Ammon's horn (tissue), 1 donor: ENCODE measurements at regions not wholly inside any gene's neighbourhood (a gene's known extent, or its start where the extent isn't known, plus 50 kb on each side); places are given as distances from the start of the nearest gene placed in this dataset.

ENCODE experiments used
- DNase-seq: peaks from one replicate; pipeline ENCODE4 v3.0.0-alpha.2; 2016; ENCODE audit warnings: low spot score

DNA sequence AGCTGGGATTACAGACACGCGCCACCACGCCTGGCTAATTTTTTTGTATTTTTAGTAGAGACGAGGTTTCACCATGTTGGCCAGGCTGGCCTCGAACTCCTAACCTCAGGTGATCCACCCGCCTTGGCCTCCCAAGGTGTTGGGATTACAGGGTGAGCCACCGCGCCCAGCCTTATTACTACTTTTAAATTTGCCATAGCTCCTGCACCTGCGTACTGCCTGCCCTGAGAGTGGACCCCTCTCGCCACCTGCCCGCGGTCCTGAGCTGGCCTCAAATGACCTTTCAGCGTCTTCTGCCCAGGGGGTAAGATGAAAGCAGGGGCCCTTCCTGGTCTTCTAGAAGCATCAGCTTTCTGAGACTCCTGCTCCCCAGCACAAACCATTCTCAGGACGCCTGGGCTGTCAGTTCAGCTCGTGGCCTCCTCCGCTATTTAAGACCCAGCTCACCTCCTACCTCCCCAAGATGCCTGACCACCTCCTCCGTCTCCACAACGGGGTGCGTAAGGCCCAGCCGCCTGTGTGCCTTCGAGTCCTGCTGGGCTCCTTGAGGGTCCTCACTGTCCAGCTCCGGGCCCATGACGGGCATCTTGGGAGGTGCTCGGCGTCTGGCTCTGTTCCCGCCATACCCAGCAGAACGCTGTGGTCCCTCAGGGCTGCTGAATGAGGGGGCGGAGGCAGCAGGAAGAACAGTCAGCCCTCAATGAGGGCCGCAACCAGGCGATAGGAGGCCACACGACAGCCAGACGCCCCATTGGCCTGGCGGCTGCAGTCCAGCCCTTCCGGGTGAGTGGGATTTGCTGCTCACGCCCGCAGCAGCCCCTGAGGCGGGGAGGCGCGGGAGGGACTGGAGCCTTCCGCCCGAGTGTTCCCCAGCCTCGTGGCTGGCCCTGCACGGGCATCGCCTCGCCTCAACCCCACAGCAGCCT lies 266.6 kb downstream of the TFCP2L1 start:
- DNase-seq = no peak

DNA sequence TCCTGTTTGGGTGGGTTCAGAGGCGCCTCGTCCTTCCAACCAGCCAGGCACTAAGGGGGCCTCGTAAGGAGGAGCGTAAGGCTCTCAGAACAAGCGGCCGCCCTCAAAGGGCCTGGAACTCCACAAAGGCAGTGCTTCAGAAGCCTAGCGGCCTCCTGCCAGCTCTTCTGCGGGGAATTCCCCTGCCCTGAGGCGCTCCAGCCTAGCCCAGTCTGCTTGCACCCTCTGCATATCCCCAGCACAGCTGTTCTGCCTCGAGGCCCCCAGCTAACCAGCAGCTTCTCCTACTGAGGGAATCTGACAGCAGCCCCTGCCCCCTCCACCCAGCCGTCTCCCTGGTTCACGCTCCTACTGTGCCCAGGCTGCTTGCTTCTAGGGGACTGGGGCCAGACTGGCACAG lies 265.9 kb downstream of the TFCP2L1 start:
- DNase-seq = no peak

DNA sequence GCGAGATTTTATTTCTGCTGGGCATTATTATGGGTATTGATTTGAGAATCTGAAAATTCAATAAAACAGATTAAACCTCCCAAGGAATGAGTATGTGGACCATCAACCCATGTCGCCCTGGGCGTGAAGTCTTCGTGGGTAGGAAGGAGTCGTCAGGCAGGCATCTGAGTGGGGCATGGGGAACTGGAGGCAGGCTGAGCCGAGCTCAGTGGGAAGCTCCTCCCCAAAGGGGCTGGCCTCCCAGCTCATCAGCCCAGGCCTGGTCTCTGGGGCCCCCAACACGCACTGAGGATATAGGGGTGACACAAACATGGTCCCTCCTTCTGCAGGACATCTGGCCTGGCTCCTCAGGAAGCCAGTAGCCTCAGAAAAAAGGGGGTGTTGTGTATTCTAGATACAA lies 265.2 kb downstream of the TFCP2L1 start:
- DNase-seq = no peak

DNA sequence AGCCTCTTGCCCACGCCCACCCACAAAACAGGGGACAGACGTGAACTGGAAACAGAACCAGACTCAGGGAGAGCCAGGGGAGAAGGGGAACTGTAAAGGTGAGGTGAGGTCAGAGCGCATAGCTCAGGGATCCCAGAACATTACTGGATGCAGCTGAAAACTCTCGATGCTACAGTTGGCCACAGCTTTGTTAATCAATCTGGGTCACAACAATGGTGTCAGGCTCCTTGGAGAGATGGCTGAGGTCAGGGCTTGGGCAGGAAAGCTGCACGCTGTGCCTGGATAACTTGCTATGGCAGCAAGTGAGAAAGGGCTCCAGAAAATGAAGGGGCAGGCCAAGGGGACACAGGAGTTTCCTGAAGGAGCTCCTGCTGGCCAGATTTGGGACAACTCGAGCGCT lies 263.3 kb downstream of the TFCP2L1 start:
- DNase-seq = no peak

DNA sequence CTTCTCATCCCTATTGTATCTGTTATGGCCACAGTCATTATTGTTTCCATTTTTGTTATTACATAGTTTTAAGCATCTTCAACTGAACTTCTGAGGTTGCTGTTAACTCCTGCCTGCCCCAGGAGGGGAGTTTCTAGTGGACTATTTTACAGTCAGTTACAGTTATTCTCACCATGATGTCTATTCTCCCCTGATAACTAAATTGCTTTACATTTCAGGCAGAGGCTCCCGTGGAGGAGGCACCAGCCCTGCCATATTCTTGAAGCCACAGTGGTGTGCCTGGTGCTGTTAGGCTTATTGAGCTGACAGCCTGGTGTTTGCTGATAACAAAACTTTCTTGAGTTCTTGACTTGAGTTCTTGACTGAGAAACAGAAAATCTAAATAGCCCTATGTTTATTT lies 256.4 kb downstream of the TFCP2L1 start:
- DNase-seq = no peak

DNA sequence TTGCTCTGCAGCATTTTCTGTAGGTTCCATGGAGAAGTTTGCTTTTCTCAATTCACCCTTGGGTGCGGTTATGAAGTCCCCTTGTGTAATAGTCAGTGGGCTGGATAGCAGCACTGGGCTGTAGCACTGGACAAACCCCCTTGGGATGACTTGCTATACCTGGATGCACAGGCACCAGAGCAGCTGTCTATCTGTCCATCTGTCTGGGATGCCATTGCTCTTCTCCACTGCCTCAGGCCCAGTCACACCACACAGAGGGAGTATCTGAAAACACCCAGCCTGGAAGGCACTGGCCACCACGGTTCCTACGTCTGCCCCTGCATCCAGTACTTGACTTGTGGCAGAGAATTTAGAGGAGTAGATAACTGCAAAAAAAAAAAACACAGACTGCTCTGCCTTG lies 254.5 kb downstream of the TFCP2L1 start:
- no peak for DNase-seq

DNA sequence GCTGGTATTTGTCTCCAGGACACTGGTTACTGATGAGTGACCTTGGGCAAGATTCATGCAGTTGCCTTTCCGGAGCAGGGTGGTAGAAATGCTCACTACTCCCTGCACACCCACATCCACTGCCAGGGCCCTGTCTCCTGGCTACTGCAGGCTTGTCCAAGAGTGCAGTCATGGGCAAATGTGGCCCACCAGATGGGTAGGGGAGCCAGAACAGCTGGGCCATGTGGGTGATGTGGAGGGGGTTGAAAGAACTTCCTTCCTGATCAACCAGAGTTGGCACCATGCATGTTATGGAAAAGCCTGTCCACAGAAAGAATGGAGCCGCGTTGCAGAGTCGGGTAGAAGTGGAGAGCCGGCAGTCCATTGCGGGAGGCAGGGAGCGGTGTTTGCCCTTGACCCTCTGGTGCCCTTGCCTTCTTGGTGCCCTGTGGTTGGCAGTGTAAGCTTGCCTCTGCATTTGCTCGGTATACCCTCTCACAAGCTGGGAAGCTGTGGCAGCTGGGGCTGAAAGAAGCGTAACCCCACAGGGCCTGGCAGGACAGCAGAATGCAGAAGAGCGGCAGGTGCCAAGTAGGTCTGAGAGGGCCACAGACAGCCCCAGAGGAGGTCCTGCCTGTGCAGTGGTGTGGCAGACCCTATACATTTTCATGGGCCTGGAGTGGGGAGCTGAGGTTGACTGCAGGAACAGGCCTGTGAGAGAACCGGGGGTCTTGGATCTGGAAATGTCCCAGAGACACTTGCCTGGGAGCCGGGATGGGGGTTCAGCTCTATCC lies 253.2 kb downstream of the TFCP2L1 start:
- DNase-seq = no peak

DNA sequence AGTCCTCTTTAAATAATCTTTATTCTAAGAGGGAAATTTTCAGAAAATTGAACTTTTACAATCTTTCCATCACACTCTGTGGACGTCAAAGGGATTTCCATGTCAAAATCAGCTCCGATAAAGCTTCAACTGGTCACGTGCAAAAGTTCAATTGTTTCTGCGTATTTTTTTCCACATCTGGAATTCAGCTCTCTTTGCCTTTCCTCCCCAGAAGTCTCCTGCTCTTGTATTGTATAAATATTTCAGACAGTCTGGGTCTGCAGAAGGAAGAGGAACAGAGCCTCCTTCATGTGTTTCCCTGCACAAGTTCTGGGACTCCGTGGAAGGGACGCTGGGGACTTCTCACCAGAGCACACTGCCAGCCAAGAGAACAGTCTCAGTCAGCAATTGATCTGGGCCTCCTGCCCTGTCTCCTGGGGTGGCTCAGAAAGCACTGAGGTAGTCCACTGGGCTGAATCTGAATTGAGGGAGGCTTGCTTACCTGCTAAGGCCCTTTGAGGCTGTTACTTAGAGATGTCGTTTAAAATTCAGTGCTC lies 251.5 kb downstream of the TFCP2L1 start:
- DNase-seq = no peak

DNA sequence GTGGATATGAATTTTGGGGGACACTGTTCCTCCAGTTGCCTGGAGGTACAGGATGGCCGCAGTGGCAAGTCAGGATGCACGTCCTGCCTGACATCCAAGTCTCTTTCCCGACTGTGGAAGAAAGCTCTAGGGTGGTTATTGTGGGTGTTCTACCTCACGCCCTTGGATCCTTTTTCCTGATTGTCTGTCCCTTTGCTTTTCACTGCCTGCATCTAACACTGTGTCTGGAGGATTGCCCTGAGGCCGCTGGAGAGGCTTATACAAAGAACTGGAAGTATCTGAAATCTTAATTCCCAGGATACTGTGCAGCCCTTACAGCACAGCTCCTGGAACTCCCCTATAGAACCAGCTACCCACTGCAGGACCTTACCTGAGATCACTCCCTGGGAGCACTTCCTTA lies 250.5 kb downstream of the TFCP2L1 start:
- no peak for DNase-seq

DNA sequence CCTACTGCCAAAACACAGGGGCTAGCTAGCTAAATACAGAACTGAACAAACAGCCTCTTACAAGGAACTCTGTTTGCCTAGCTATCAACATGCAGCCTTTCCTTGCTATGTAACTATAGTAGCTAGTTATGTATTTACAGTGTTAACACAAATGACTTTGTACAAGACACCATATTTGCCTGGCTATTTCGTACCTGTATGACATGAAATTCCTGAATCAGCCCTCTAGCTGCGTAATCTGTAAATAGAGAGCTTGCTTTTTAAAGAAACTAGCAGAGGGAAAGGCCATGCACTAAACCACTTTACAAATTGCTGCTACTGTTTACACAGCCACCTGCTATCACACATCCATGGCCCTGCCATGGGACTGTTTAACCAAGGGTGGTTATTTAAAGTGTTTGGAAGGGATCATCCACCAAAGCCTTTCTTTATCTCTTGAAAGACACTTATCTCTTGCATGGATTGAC lies 248.7 kb downstream of the TFCP2L1 start:
- DNase-seq = no peak

DNA sequence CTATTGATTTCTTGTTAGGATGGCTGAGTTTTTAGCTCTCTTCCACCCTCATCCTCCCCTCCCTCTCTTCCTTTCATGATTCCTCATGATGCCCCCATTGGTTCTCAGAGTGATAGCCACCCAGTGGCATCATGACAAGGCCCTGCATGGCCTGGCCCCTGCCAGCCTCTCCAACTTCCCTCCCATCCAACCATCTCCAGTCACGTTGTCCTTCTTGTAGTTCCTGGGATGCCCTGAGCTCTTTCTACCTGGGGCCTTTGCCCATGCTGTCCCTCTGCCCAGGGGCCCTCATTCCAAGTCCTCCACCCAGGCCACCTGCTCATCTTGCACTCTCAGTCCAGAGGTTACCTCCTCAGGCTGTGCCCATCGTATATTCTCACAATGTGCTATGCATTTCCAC lies 247.5 kb downstream of the TFCP2L1 start:
- no peak for DNase-seq

DNA sequence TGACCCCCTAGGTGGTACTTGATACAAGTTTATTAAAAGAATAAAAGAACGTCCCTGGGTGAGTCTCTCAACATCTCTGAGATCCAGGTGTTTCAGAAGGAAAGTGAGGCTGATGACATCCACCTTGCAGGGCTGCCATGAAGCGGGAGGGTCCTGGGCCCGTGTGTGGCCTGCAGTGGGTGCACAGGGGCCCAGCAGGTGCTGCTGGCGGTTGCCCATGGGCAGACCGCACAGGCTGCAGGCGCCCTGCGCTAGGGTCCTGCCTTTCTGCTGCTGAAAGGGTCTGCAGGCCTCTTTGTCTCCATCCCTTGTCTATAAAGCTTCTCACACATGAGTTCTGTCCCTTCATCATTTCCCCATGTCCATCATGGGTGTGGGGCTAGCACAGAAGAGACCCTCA lies 247.0 kb downstream of the TFCP2L1 start:
- DNase-seq = no peak

DNA sequence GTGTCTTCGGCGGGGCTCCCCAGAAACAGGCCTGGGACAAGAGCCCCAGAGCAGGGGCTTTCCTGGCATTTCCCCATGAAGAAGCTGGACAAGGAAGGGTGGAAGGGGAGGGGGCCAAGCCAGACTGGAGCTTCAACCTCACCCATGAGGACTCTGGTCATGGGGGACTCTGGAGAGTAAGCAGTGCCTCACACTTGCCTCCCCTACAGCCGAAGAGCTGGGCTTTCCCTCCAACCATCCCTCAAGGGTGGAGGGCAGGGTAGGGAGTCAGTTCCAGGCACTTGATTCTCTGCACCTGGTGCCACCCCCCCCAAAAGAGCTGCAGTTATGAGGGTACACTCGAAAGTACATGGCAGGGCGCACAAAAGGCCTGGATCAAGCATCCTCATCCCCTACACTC lies 246.6 kb downstream of the TFCP2L1 start:
- DNase-seq = no peak

DNA sequence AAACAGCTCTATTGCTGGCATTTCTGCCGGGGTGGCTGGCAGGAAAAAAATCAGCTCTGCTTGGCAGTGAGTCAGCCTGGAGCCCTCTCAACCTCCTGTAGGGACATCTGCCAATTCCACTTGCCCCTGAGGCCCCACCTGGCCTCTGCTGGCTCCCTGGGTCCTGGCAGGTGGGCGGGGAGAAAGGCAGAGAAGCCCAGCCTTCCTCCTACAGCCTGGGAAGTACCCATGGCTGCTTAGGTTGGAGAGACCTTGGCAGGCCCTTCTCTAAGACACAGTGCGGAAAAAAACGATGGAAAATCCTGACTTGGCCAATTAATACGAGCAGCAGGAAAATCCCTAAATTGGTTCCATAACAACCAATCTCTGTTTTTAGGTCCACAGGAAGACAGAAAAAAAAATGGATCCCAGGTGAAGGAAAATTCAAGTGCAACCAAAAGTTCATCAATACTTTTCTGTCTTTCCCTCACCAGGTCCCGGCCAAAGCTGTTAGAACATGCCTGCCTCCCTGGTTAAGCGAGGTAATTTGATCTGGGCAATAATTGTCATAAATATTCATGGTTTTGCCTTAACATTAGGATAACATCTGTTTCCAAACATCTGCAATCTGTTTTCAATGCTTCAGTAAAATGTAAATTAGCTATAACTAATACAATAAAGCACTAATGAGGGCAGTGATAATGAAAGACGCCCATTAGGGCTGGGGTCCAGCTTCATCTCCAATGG lies 245.9 kb downstream of the TFCP2L1 start:
- DNase-seq = no peak

DNA sequence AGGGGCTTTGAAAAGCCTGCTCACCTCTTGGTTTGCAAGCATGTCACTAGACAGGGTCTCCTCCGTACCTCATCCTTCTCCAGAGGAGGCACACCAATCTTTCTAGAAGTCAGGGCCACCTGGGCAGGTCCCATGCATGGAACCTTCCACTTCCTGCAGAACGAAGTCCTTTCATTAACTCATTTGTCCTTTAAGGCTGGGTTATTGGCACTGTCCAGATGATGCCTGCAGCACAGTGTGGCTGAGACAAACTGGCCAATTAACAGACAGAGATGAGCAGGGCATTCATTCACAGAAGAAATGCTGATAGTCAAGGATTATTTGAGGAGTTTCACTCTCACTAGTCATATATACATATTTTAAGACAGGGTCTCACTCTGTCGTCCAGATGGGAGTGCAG lies 245.3 kb downstream of the TFCP2L1 start:
- DNase-seq = no peak

DNA sequence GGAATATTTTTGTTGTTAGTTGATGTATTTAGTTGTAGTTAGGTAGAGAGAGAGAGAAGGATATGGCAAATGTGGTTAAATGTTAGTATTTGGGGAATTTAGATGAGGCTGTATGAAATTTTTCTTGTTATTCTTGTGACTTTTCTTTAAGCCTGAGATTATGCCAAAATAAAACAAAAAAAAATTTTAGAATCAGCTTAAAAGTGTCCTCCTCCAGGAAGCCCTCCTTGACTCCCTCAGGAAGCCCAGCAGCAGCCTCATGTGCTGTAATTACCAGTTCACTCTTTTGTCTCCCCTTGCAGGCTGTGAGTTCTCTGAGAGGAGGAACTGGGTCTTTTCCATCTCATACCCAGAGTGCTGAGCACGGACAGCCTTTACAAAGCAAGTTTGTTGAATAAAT lies 243.5 kb downstream of the TFCP2L1 start:
- no peak for DNase-seq

DNA sequence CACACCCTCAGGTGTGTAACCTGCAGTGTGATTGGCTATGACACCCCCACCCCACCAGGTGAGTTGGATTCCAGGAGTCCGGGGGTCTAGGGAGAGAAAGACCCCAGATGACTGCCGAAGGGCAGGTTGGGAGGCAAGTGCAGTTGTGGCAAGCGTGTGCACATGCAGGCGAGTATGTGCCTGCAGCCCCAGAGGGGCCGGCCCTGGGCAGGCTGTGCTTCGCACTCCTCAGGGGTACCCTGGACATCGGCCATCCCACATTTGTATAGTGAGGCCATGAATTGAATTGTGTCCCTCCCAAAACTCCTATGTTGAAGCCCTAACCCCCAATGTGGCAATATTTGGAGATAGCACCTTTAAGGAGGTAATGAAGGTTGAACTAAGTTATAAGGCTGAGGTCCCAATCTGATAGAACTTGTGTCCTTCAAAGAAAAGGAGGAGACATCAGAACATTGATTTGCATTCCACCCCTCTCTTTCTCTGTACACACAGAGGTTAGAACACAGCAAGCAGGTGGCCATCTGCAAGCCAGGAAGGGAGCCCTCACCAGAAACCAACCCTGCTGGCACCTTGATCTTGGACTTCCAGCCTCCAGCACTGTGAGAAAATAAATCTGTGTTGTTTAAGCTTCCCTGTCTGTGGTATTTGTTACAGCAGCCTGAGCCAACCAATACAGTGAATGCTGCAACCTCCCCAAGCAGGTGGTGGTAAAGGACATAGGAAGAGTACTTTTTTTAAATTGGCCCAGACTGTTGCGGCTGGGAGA lies 241.8 kb downstream of the TFCP2L1 start:
- DNase-seq = no peak

DNA sequence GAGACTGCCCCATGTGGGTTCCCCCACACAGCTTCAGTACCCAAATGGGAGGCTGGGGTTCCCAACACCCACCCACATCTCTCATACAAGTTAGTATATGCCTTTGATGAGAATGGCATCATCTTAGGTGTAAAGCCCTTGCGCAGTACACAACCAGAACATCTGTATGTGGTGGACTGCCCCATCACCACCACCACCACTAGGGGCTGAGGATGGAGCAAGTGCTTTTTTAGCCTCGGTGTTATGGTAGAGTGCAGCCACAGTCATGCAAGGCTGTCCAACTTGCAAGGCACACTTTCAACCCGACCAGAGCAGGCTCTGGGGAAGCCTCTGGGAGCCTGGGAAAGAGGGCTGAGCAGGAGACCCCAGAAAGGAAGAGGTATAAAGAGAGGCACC lies 241.2 kb downstream of the TFCP2L1 start:
- no peak for DNase-seq

DNA sequence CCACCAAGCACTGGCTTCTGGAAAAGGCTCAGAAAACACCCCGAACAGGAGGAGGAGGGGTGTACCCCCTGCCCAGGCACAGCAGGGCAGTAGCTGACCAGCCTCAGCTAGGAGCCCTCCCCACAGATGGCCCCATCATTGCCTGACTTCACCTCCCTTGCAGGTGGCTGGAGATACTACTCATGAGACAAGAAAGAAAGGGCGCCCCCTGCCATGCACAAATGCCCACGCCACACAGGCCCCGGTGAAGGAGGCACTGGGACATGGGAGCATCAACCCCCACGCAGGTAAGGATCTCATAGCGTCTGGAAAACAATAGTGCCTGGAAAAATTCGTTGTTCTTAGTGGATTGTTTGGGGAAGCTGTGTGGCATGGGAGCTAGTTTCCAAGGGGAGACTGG lies 240.6 kb downstream of the TFCP2L1 start:
- DNase-seq = no peak

DNA sequence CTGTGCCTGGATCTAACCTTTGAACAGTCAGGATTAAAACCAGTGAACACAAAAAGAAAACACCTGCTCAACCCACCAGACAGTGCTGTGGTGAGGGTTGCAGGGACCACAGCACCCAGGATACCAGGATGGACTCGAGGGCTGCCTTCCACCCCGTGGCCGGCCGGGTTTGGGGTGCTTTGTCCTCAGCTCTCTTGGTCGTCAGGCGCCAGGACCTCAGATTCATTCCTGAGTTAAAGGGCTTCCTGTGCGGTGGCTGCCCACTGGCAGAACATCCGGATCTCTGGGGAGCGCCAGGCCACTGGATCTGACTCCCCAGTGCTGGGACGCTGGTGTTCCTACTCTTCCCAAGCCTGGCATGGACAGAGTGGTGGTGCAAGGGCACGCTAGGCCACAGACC lies 239.8 kb downstream of the TFCP2L1 start:
- no peak for DNase-seq

DNA sequence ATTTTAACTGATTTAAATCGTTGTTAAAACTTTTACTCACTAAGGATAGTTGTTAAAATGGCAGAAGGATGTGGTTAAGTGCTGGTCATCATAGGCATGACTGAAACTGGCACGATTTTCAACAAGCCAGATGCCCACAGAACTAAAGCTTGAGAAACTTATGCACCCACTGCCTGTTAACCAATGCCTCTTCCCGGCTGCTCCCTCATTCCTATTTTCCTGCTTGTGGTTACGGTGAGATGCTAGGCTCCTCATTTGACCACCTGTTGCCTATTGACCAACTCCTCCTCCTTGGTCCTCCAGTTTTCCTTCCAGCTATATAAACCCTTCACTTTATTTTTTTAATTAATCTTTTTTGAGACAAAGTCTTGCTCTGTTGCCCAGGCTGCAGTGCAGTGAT lies 238.7 kb downstream of the TFCP2L1 start:
- DNase-seq = no peak

DNA sequence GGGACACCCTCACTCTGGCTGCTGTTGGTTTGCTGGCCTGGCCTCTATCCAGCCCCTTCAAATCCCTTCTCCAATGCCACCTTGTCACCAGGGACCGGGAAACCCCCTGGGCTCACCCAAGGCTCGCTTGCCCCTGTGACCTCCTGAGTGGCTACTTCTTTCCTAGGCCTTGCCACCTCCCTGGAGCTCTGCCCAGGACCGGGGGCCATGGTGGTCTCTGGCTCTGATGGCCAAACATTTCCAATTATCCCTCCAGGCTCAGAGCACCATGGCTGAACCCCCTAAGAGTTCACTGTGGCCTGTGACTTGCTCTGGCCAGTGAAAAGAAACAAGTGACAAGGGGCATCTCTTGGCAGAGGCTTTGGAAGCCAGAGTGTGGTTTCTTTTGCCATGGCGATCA lies 237.6 kb downstream of the TFCP2L1 start:
- DNase-seq = no peak
